HG03558 (cell line): ENCODE measurements at regions not wholly inside any gene's neighbourhood (a gene's known extent, or its start where the extent isn't known, plus 50 kb on each side); places are given as distances from the start of the nearest gene placed in this dataset.
A peak's percentile ranks its signal among the peaks of the same experiment; 100 is the strongest.

Source experiments
- ATAC-seq: cut with Tn5 transposase; IDR thresholded peaks from one replicate; pipeline ENCODE4 v1.9.1; 2021; ENCODE audit warnings: moderate number of reproducible peaks; ENCODE audit not compliant: unreplicated experiment; ENCODE audit errors: extremely low read depth

DNA sequence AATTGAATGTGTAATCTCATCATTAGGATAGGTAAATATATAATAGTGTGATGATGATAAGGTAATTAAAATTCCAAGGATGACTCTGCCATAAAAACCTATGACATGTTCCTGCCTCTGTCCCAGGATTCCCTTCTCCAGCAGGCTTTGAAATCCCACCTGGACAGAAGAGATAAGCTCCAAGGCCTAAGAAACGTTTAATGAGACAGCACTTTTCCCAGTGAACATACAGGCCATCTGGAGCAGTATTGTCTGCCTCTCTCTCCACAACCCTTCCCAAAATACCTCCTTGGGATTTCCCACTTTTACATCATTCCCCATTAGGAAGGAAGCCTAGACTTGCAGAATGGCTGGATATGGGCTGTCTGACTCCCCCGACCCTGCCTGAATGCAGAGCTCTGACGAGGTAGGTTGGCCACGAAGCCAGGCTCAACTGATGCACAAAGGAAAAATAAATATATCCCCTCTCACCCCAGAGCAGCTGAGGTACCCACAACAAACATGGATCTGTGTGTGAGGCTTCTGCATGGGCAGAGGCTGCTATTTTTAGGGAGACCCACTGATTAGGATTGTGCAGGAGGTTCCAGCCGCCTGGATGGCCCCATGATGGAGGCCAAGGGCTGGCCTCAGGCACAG, 71.0 kb downstream of the TMPRSS5 start:
- no peak for ATAC-seq

DNA sequence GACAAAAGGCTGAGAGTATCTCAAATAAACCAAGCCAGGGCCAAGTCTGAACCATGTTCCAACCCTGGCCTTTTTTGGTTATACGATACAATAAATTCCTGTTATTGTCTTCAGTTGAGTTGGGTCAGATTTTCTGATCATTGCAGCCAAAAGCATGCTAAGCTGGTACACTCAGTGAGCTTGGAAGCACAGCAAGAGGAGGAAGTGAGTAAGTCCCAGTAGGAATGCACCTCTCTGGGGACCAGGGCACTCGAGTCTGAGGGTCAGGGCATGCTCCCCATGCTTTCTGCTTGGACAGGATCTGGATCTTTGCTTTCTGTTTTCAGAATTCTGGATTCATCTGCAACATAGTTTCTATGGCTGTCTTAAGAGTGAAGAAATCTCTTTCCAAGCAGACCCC, 73.1 kb downstream of the TMPRSS5 start:
- no peak for ATAC-seq

DNA sequence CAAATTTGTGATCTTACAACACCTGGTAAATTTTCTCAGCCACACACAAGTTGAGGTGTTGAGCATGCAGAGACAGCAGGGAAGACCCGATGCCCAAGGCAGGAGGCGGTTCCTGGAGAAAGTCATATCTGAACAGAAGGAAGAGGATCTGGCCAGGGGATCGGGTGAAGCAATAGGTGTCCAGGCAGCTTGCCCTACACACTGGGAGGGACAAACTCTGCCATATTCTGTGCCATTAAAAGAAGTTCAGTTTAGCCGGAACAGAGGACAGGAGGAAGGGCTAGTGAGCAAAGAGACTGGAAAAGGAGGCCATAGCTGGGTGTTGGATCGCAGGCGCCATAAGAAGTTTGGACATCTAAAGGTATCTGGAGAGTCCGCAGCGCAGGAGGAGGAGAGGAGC, 76.5 kb downstream of the TMPRSS5 start:
- ATAC-seq: no peak

DNA sequence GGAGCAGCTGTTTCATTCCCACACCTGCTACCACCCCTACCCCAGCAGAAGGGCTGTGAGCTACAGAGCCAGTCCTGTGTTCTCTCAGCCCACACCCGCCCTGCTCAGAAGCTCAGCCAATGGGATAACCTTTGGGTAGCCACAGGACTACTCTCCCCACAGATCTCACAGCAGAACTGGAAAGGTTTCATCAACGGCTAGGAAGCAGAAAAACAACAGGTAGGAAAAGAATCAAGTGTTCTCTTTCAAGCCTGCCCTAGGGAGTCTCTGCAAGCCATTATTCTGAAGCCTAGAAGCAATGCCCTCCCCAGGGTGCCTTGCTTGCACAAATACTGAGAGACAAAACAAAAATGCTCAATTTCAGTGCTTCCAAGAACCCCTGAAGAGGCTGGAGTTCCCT, 77.2 kb downstream of the TMPRSS5 start:
- ATAC-seq: no peak

DNA sequence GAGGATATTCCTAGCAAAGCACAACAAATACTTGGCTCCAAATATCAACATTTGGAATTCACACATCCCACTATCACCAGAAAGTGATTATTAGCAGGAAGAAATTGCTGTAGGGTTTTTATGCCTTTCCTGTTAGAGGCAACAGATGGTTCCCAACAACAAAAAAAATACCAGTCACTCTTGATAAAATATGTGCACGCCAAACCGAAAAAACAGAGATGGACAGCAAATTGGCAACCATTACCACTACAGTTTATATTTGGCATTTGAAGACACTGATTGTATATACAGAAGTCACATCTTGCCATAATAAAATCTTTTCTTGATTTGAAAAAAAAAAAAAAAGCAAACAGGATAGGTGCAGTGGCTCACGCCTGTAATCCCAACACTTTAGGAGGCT, 78.2 kb downstream of the TMPRSS5 start:
- no peak for ATAC-seq

DNA sequence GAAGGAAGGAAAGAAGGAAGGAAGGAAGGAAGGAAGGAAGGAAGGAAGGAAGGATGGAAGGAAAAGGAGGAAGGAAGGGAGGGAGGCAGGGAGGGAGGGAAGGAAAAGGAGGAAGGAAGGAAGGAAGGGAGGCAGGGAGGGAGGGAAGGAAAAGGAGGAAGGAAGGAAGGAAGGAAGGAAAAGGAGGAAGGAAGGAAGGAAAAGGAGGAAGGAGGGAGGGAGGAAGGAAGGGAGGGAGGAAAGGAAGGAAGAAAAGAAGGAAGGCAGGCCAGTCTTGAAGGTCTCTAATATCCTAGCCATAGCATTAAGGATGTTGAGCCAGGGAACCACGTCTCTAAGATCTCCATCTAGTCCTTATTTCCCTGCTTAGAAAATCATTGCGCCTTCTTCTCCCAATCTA, 78.8 kb downstream of the TMPRSS5 start:
- no peak for ATAC-seq

DNA sequence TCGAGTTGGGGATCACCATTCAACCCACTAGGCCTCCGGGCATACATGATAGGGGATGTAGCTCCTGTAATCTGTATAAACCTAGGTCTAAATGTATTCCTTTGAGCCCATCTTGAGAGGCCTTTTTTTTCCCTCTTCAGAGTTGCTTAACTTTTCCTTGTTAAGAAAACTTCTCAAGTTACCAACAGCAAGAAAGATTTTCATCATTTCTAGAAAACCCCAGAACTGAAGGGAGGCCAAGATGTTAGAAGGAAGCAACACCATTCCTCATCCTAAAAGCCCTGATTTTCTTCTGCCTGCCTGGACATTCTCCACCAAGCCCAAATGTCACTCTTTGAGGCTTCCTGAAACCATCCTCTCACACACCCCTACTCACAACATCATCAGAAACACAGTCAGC, 79.4 kb downstream of the TMPRSS5 start:
- ATAC-seq: no peak

DNA sequence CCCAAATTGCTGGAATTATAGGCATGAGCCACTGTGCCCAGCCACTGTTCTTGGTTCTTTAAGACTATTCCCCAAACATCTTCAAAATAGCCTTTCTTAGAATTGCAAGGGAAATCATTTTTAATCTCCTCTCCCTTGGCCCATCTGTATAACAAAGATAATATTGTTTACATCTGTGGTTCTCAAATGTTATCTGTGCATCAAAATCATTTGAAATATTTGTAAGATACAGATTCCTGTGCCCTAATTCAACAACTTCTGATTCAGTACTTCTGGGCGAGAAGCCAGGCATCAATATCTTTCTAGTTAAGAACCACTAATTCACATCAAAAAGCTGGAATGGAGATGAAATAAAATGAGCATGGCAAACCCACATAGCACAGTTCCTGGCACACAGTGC, 83.0 kb downstream of the TMPRSS5 start:
- ATAC-seq: no peak

DNA sequence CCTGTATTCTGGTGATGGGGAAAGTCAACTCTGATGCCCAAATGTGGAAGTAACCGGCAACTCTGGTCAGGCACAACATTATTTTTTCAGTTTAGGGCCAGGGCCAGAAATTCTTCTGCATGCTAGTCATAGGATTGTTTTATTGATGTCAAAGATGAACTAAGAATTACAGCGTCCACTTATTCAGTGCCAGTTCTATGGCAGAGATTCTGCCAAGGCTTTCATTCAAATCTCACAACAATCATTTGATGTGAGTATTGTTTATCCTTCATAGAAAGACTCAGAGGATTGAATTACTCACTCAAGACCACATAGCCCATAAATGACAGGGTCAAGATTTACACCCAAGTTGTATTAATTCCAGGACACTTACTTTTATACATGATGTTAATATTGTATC, 87.7 kb downstream of the TMPRSS5 start:
- no peak for ATAC-seq

DNA sequence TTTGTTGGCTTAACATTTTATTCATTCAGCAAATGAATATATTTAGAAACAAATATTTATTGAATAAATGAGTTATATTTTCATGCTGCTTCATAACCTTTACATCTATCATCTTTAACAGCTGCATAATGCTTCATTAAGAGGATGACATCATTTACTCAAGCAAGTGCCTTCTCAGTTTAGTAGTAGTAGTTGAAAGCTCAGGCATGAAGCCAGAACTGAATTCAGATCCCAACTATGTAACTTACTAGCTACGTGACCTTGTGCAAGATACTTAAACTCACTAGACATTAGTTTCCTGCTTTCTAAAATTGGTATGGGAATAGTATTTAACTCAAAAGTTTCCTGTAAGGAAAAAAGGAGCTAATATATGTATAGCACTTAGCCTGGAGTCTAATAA, 90.3 kb downstream of the TMPRSS5 start:
- ATAC-seq: no peak

DNA sequence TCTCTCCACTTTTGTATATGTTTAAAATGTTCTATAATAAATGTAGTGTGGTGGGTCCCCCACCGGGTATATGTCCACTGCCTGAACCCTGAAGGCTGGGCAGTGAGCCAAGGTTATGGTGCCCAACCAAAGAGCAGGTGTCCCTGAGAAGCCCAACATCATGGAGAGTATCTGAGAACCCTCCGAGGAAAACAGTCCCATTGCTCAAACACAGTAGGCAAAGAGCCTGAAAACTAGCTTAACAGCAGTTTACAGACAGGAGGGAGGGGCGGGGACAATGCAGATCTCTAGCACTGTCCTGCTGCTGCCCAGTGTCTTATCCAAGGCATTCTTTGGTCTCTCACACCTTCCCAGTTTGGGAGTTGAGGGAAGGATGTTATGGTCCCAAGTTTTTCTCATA, 91.0 kb downstream of the TMPRSS5 start:
- ATAC-seq: no peak

DNA sequence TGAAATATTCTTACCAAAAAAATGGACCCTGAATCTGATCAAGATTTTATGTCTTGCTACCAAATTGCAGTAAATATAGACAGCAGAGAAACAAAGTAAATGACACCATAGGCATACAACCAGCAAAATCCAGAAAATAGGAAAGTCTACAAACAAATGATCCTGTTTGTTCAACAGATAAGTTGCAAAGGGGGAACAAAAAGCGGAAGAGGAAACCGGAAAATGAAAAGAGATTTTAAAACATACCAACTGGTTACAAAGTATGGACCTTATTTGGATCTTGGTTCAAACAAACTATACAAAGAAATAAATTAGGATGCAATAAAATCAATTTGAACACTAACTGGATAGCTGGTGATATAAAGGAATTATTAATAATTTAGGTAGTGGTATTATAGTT, 92.0 kb downstream of the TMPRSS5 start:
- no peak for ATAC-seq

DNA sequence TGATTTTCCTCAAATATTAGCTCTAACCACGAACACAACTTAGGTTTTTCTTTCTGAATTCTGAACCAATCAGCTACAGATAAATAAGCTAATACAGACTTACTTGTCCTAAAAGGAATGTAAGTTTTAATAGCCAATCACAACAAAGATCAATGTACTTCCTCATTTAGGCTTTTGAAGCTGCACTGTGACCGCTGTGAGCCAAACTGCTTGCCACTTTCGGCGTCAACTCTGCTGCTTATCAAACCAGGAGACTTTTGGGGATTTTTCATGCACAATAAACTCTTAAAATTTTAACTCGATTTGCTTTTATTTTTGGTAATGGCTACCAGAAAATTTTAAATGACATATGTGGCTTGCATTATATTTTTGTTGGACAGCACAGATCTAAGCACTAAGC, 92.5 kb downstream of the TMPRSS5 start:
- ATAC-seq: no peak

DNA sequence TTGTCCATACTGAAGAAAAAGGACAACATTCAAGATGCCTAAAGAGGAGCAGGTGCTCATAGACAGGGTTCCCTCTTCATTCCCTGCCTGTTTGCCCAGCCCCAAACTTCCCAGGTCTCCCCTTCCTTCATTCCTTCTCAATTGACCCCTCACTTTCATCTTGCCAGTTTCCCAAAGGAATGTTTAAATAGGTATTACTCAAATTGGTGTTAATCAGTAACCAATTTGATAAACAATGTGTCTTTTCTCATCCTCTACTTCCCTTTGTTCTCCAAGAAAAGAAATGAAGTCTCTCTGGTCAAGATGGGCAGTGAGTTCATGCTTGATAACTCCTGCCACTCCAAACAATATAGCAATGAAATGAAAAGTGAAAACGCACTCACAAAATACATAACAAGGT, 101.9 kb downstream of the TMPRSS5 start:
- no peak for ATAC-seq

DNA sequence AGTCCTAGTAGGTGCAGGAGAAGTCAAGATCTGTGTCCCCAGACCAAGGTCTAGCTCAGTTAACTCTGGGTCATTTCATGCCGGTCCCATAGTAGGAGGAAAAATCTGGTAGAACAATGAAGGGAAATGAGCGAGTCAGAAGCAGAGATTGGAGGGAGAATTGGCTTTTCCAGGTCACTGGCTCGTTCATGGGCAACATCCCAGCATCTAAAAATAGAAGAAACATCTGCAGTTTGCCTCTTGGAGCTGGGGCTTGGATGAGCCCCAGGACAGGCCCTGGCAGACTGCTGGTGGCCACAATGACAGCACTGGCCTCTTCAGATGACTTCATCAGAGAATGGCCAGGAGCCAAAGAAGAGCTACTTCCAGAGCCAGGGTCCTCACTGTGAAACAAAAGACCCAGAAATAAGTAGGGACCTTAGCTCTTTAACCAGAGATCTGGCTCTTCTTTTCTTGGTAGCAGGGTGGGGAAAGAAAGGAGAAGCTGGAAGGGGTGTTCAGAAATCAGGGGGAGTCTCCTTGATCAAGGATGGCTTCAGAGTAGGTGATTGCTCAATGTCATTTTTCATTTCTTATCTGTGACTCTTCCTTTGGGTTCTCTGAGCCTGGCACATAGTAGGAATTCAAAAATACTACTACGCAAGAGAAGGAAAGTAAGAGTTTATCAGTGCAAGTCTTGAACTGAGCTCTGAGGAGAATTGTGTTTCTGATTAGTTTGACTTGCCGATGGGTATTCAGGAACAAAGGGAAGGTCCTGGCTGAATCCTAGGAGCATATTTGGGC, 102.6 kb downstream of the TMPRSS5 start:
- ATAC-seq: no peak

DNA sequence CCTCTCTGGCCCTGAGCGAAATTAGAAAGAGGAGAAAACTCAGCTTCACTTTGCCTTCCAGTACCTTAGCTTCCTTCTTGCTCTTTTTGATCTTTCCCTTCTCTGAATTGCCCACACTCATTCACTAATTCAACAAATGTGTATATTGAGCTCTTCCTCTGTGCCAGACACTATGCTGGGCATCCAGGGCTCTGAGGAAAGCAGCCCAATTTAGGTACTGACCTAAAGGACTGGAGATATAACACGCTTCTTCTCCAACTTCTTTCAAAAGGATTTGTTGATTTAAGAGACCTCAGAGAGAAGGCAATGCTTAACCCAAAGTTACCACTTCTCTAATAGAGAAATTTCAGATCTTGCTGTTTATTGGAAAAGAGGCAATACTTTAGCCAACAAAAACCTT, 103.6 kb downstream of the TMPRSS5 start:
- ATAC-seq: no peak

DNA sequence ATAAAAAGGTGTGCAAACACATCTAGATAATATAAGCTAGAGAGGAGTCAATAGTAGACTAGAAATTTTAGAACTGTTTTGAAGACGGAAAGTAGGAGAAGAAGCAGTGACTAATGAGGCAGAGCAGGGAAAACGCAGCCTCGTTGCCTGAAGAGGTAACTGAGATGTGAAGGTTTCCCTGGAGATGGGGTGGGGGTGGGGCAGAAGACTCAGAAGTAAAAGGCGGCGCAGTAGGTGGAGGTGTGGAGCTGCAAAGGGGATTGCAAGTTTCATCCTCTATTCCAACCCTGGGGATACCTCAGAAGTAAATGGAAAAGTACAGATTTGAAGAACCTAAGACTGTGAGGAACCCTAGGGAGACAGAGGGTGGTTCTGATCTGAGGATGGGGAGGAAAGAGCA, 109.5 kb downstream of the TMPRSS5 start:
- ATAC-seq: no peak

DNA sequence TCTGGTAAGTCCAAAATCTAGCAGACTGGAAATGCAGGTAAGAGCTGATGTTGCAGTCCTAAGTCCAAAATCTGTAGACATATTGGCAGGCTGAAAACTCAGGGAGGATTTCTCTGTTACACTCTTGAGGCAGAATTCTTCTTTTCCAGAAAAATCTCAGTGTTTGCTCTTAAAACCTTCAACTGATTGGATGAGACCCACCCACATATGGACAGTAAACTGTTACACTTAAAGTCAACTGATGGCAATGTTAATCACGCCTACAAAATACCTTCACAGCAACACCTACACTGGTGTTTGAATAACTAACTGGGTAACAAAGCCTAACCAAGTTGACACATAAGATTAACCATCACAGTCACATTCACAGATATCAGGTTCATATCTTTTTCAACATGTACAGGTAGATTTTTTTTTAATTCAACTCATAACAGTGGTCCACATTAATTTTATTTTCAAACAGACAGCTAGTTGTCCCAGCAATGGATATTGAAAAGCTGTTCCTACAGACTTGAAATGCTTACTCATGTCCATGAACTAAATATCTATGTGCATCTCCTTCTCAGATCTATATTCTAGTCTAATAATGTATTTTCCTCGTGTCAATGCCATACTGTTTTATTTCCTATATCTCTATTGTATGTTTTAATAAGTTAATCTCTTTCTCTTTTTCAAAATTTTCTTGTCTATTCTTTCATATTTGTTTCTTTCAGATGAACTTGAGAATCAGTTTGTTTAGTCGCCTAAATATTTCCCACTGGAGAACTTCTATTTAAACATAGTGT, 110.1 kb downstream of the TMPRSS5 start:
- no peak for ATAC-seq

DNA sequence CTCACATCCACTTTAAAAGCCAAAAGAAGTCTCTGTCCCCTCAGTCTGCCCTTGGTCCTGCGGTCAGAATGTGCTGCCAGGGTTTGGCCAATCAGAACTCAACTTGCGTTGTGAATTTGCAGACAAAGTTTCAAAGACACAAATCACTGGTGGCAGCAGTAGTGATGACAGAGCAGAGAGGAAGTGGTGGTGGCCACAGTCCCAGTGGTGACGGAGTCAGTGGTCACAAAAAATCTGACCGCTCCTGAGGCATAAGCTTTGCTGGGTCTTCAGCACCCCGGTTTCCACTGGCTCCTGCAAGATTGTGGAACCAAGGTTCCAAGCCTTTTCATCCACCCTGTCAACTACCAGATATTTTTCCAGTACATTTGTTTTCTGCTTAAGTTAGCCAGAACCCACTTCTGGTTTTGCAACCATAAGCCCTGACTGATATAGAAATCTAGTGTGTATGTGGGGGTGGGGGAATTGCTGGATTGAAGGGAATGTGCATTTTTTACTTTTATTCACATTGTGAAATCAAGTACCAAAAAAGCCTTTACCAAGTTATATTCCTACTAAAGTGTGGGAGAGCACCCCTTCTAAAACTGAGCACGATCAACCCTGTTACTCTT, 112.3 kb downstream of the TMPRSS5 start:
- no peak for ATAC-seq

DNA sequence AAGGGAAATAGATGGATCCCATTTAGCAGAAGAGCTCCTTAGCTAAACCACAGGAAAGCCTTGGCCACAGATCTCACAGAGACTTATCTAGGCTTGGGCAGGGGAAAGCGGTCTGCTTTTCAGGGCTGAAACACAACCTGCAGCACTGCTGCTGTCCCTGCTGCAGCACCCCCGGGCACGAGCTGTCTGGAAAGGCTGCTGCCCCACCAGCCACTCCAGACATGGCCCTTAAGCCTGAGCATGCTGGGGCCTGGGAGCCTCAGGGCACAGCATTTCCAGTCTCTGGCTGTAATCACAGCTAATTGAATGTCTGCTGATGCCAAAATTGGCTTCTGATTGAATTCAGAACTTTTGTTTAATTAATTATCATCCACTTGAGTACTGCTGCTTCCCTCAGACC, 115.0 kb downstream of the TMPRSS5 start:
- ATAC-seq: no peak

DNA sequence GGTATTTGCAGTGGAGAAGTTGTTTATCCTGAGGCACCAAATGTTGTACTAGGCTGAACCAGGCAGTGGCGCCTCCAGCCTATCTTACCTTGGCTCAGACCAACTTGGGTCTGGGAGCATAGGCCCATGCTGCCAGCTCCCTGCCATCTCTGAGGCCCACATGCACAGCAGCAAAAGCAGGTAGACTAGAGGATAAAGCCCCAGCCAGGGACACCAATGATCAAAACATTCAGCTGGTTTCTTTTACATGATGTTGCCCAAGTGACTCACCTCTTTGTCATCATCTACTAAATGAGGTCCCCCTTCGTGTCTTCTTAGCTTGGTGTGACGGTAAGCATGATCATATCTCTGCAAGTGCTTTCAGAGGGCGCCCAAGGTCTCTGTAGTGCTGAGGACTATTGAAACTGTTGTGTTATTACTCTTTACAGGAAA, 112.1 kb upstream of the DRD2 start:
- peak; percentile 75 for ATAC-seq
